HCT116 (cell line): ENCODE measurements at regions not wholly inside any gene's neighbourhood (a gene's known extent, or its start where the extent isn't known, plus 50 kb on each side); places are given as distances from the start of the nearest gene placed in this dataset.

Experiments
- ATAC-seq: fragments of 200-7000 bp; cut with Tn5 transposase; 2 replicates; pipeline ENCODE4 v1.9.1; 2020; ENCODE audit warnings: mild to moderate bottlenecking, moderate library complexity
- BruUV-seq: library from RNA; stranded (reverse); fragments of 400-500 nt; replicated peaks from 2 replicates; lab custom pipeline; 2021; lab: Mats Ljungman, UMichigan
- CTCF ChIA-PET: fragments of 300-600 bp; sonication (Branson Sonifier 250); formaldehyde crosslinking; loops from one replicate; lab custom pipeline; 2021; ENCODE audit warnings: antibody characterized with exemption; lab: Charles Lee
- POLR2A ChIA-PET: fragments of 300-600, 350-600 bp; sonication (Branson Sonifier 250); formaldehyde crosslinking; loops from one replicate; lab custom pipeline; 2021; ENCODE audit warnings: antibody characterized with exemption; lab: Charles Lee
- RAD21 ChIA-PET, 2 experiments: fragments of 300-600 bp; sonication (Branson Sonifier 250); formaldehyde crosslinking; loops; one replicate each; lab custom pipeline; 2023; ENCODE audit warnings: low total read pairs in 2 of 2; ENCODE audit not compliant: uncharacterized antibody in 2 of 2, unreplicated experiment in 2 of 2, low non-redundant PET in 1 of 2; lab: Charles Lee
- DNase-seq: peaks from one replicate; pipeline ENCODE4 v3.0.0-alpha.2; 2010; ENCODE audit warnings: low read depth, low spot score
- H2AFZ ChIP-seq: fragments of 200-600 bp; shearing (Covaris generic), sonication (generic); 2 replicates; pipeline ENCODE4 v1.6.1; 2017; ENCODE audit warnings: low read depth, mixed run types, mixed read lengths, antibody characterized with exemption, low read length; ENCODE audit not compliant: poor library complexity, severe bottlenecking
- H3K27ac ChIP-seq: 2 replicates; pipeline ENCODE4 v1.5.1; 2012; ENCODE audit warnings: low read depth, low read length
- H3K27me3 ChIP-seq: fragments of 200-600 bp; sonication (generic); 2 replicates; pipeline ENCODE4 v1.6.1; 2016; ENCODE audit warnings: mixed run types, low read length, mixed read lengths; ENCODE audit not compliant: insufficient read depth
- H3K36me3 ChIP-seq, 2 experiments: fragments of 200-500 bp in 1 of 2; fragments of 200-600 bp in 1 of 2; sonication (Bioruptor generic) in 1 of 2; sonication (generic) in 1 of 2; 2 replicates each; pipeline versions ENCODE4 v1.5.1 to v1.6.1; 2014 to 2016; ENCODE audit warnings: low read length in 2 of 2, inconsistent platforms in 1 of 2, mixed read lengths in 1 of 2, mixed run types in 1 of 2; ENCODE audit not compliant: insufficient read depth in 2 of 2, control insufficient read depth in 1 of 2
- H3K4me1 ChIP-seq, 2 experiments: fragments of 200-600 bp in 1 of 2; sonication (generic) in 1 of 2; 2 replicates each; pipeline versions ENCODE4 v1.5.1 to v1.6.1; 2012 to 2017; ENCODE audit warnings: low read length in 2 of 2, inconsistent platforms in 1 of 2, mild to moderate bottlenecking in 1 of 2, mixed read lengths in 1 of 2, mixed run types in 1 of 2, moderate library complexity in 1 of 2; ENCODE audit not compliant: insufficient read depth in 2 of 2, control insufficient read depth in 1 of 2
- H3K4me2 ChIP-seq: fragments of 200-600 bp; sonication (generic); 2 replicates; pipeline ENCODE4 v1.6.1; 2017; ENCODE audit warnings: mixed run types, low read length, mixed read lengths
- H3K4me3 ChIP-seq, 2 experiments: fragments of 200-600 bp in 1 of 2; sonication (generic) in 1 of 2; replicated peaks in 1 of 2; 2 replicates each; pipeline ENCODE4 v1.5.1; 2011 to 2016; ENCODE audit warnings: low read length in 2 of 2, control low read depth in 1 of 2, low read depth in 1 of 2, mild to moderate bottlenecking in 1 of 2, mixed read lengths in 1 of 2, mixed run types in 1 of 2
- H3K79me2 ChIP-seq: fragments of 200-600 bp; sonication (generic); 2 replicates; pipeline ENCODE4 v1.6.1; 2017; ENCODE audit warnings: mild to moderate bottlenecking, mixed run types, low read length, moderate library complexity, mixed read lengths; ENCODE audit not compliant: insufficient read depth
- H3K9ac ChIP-seq: fragments of 200-600 bp; sonication (generic); 2 replicates; pipeline ENCODE4 v1.6.1; 2016; ENCODE audit warnings: low read length, mixed read lengths
- H3K9me2 ChIP-seq: fragments of 200-600 bp; sonication (generic), shearing (Covaris generic); 2 replicates; pipeline ENCODE4 v1.6.1; 2017; ENCODE audit warnings: mixed run types, mild to moderate bottlenecking, moderate library complexity; ENCODE audit not compliant: insufficient read depth
- H3K9me3 ChIP-seq, 2 experiments: fragments of 200-500 bp in 1 of 2; fragments of 200-600 bp in 1 of 2; sonication (Bioruptor generic) in 1 of 2; sonication (generic) in 1 of 2; 2 replicates each; pipeline ENCODE4 v1.6.1; 2014 to 2017; ENCODE audit warnings: low read length in 2 of 2, mixed read lengths in 2 of 2, inconsistent platforms in 1 of 2, low read depth in 1 of 2, mild to moderate bottlenecking in 1 of 2, mixed run types in 1 of 2, moderate library complexity in 1 of 2; ENCODE audit not compliant: control insufficient read depth in 1 of 2, insufficient read depth in 1 of 2
- H4K20me1 ChIP-seq: fragments of 200-600 bp; sonication (generic), shearing (Covaris generic); 2 replicates; pipeline ENCODE4 v1.6.1; 2017; ENCODE audit warnings: mixed run types, mild to moderate bottlenecking, moderate library complexity; ENCODE audit not compliant: insufficient read depth
- CBX3 ChIP-seq: IDR thresholded peaks from 2 replicates; pipeline ENCODE4 v1.6.1; 2012; ENCODE audit warnings: low read depth
- EGR1 ChIP-seq: IDR thresholded peaks from 2 replicates; pipeline ENCODE4 v1.6.1; 2012; ENCODE audit warnings: low read depth
- ELF1 ChIP-seq: IDR thresholded peaks from 2 replicates; pipeline ENCODE4 v1.6.1; 2012; ENCODE audit warnings: low read depth, borderline replicate concordance
- FOSL1 ChIP-seq: IDR thresholded peaks from 2 replicates; pipeline ENCODE4 v1.6.1; 2012; ENCODE audit warnings: low read depth
- POLR2A ChIP-seq: IDR thresholded peaks from 2 replicates; pipeline ENCODE4 v1.7.0; 2011; ENCODE audit warnings: borderline replicate concordance; ENCODE audit not compliant: insufficient read depth, insufficient read length; ENCODE audit errors: extremely low read depth
- POLR2AphosphoS5 ChIP-seq: IDR thresholded peaks from 2 replicates; pipeline ENCODE4 v1.6.1; 2011; ENCODE audit warnings: mild to moderate bottlenecking, low read depth, low read length, moderate library complexity
- SRF ChIP-seq: IDR thresholded peaks from 2 replicates; pipeline ENCODE4 v1.6.1; 2012; ENCODE audit warnings: low read depth
- TCF7L2 ChIP-seq: IDR thresholded peaks from 2 replicates; pipeline ENCODE4 v1.7.0; 2011; ENCODE audit warnings: borderline replicate concordance, inconsistent platforms; ENCODE audit not compliant: insufficient read depth, insufficient read length; ENCODE audit errors: extremely low read depth
- intact Hi-C: fragments of 100-400 bp; cut with micrococcal nuclease; formaldehyde crosslinking; loops from 2 replicates; pipeline ENCODE4 v1.10.0; 2022
- TF ChIP-seq, protein P1 (sequence below): IDR thresholded peaks from 2 replicates; pipeline ENCODE4 v1.6.1; 2011; ENCODE audit warnings: mild to moderate bottlenecking, low read length, moderate library complexity; ENCODE audit not compliant: insufficient replicate concordance; ENCODE audit errors: extremely low read depth
- TF ChIP-seq, protein P2 (sequence below): IDR thresholded peaks from 2 replicates; pipeline ENCODE4 v1.6.1; 2012; ENCODE audit warnings: low read depth

DNA sequence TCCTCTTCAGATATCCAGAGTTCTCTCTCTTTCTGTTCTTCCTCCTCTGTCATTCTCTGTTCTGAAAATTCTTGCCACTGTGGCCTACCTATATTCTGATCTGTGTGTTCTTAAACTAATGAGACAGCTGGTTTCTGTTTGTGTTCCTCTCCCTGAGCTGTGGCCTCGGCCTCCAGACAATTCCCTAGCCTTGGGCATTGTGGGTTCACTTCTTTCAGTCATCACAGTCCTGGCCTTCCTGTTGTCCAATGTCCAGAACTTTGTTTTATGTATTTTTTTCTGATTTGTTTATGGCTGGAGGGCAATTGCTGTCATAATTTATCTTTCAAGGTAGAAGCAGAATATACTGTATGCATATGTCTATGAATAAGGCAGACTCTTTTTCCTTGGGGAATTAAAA lies 173.2 kb upstream of the MTPN start (continued):
- TF ChIP-seq, protein P1, sequence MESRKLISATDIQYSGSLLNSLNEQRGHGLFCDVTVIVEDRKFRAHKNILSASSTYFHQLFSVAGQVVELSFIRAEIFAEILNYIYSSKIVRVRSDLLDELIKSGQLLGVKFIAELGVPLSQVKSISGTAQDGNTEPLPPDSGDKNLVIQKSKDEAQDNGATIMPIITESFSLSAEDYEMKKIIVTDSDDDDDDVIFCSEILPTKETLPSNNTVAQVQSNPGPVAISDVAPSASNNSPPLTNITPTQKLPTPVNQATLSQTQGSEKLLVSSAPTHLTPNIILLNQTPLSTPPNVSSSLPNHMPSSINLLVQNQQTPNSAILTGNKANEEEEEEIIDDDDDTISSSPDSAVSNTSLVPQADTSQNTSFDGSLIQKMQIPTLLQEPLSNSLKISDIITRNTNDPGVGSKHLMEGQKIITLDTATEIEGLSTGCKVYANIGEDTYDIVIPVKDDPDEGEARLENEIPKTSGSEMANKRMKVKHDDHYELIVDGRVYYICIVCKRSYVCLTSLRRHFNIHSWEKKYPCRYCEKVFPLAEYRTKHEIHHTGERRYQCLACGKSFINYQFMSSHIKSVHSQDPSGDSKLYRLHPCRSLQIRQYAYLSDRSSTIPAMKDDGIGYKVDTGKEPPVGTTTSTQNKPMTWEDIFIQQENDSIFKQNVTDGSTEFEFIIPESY: no peak
- TF ChIP-seq POLR2A: no peak
- TF ChIP-seq, all 23 proteins: peak for 0

DNA sequence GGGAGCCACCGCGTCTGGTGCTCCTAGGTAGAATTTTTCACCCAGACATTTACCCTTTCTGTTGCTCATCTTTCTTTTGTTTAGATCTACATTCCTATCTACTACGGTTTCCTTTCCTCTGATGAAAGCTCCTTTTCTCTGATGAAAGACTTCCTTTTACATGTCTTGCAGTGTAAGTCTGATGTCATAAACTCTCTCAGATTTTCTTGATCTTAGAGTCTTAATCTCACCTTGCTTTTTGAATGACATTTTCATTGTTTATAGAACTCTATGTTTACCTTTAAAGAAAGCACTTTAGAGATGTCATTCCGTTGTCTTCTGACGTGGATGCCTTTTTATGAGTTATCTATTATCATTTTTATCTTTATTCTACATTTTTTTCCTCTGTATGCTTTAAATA lies 171.8 kb upstream of the MTPN start:
- H2AFZ ChIP-seq: no peak overlapping the region
- intact Hi-C loops: no loop called here
- ChIA-PET POLR2A (no interaction called here), CTCF (no interaction called here), RAD21 (no interaction called here)
- H3K79me2 ChIP-seq: no peaks in the 10 kb centered on the region
- no peak overlapping the region for H3K4me3 ChIP-seq
- no peak for ATAC-seq
- H3K4me1 ChIP-seq: no peaks in the 10 kb centered on the region
- no peak overlapping the region for H3K27ac ChIP-seq
- no TSS peak for BruUV-seq
- H3K27me3 ChIP-seq: peaks cover 33% of the 10 kb centered on the region; the same call in 1 of the 2 replicates
- no peak for DNase-seq
- TF ChIP-seq, protein P1: no peak
- TF ChIP-seq TCF7L2: no peak
- TF ChIP-seq, protein P2, sequence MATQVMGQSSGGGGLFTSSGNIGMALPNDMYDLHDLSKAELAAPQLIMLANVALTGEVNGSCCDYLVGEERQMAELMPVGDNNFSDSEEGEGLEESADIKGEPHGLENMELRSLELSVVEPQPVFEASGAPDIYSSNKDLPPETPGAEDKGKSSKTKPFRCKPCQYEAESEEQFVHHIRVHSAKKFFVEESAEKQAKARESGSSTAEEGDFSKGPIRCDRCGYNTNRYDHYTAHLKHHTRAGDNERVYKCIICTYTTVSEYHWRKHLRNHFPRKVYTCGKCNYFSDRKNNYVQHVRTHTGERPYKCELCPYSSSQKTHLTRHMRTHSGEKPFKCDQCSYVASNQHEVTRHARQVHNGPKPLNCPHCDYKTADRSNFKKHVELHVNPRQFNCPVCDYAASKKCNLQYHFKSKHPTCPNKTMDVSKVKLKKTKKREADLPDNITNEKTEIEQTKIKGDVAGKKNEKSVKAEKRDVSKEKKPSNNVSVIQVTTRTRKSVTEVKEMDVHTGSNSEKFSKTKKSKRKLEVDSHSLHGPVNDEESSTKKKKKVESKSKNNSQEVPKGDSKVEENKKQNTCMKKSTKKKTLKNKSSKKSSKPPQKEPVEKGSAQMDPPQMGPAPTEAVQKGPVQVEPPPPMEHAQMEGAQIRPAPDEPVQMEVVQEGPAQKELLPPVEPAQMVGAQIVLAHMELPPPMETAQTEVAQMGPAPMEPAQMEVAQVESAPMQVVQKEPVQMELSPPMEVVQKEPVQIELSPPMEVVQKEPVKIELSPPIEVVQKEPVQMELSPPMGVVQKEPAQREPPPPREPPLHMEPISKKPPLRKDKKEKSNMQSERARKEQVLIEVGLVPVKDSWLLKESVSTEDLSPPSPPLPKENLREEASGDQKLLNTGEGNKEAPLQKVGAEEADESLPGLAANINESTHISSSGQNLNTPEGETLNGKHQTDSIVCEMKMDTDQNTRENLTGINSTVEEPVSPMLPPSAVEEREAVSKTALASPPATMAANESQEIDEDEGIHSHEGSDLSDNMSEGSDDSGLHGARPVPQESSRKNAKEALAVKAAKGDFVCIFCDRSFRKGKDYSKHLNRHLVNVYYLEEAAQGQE: no peak
- TF ChIP-seq FOSL1: no peak
- TF ChIP-seq EGR1: no peak
- no peak for TF ChIP-seq POLR2AphosphoS5
- no peak for TF ChIP-seq ELF1
- TF ChIP-seq CBX3: no peak
- no peak for TF ChIP-seq POLR2A
- TF ChIP-seq SRF: no peak
- no peaks in the 10 kb centered on the region for H4K20me1 ChIP-seq
- no peaks in the 10 kb centered on the region for H3K36me3 ChIP-seq
- H3K4me2 ChIP-seq: no peak overlapping the region
- no peaks in the 10 kb centered on the region for H3K9me3 ChIP-seq
- no peaks in the 10 kb centered on the region for H3K9me2 ChIP-seq
- no peak overlapping the region for H3K9ac ChIP-seq
